ENCODE measurements at regions not wholly inside any gene's neighbourhood (a gene's known extent, or its start where the extent isn't known, plus 50 kb on each side); places are given as distances from the start of the nearest gene placed in this dataset.

DNA sequence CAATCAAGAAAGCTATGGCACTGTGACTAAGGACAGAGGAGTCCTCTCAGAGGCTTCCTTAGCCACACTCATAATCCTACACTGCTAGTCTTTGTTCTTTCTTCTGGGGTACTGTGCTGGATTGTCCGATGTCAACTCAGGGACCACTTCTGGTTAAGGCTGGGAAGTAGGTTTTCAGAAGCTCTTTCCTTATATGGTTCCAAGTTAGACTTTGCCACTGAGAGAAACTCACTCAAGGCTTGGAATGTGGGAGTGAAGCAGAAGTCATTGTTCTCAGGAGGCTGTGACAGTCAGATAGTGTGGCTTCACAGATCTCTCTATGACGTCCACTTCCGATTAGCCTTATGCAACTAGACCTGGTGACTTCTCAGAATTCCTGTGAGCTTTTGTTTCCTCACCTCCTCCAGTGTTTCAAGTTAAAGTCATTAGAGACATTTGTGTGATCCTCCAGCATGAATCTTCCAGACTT is 317.3 kb upstream of the F9 start (continued):
- TF ChIP-seq, protein P1, sequence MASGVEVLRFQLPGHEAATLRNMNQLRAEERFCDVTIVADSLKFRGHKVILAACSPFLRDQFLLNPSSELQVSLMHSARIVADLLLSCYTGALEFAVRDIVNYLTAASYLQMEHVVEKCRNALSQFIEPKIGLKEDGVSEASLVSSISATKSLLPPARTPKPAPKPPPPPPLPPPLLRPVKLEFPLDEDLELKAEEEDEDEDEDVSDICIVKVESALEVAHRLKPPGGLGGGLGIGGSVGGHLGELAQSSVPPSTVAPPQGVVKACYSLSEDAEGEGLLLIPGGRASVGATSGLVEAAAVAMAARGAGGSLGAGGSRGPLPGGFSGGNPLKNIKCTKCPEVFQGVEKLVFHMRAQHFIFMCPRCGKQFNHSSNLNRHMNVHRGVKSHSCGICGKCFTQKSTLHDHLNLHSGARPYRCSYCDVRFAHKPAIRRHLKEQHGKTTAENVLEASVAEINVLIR (CRISPR knock-in tag; IDR thresholded peaks at IDR 0.05): 0 out of 2 replicates have a peak, but pooled peaks have one; percentile 20
- TF ChIP-seq ZSCAN32 (CRISPR knock-in tag; IDR thresholded peaks at IDR 0.05): no peak
- TF ChIP-seq MTA1 (IDR thresholded peaks at IDR 0.05; ENCODE audit: borderline replicate concordance): peak; percentile 61; the same call in 1 of the 2 replicates
- peak; percentile 23 for TF ChIP-seq TAF1 (IDR thresholded peaks at IDR 0.05; ENCODE audit: control insufficient read depth, extremely low read depth, insufficient read depth, low read length, severe bottlenecking)
- TF ChIP-seq ZNF217 (CRISPR knock-in tag; IDR thresholded peaks at IDR 0.05): no peak
- no peak for TF ChIP-seq SP2 (IDR thresholded peaks at IDR 0.05; ENCODE audit: extremely low read depth, low read depth, low read length, poor library complexity, severe bottlenecking)
- TF ChIP-seq ZNF586 (CRISPR knock-in tag; conservative IDR thresholded peaks at IDR 0.05): no peak
- TF ChIP-seq RNF2 (IDR thresholded peaks at IDR 0.05): peak; percentile 93
- peak; percentile 96 for TF ChIP-seq TEAD4 (IDR thresholded peaks at IDR 0.05; ENCODE audit: low read length)
- TF ChIP-seq TEAD4 (CRISPR knock-in tag; IDR thresholded peaks at IDR 0.05; ENCODE audit: borderline replicate concordance): no peak
- TF ChIP-seq SOX6 (IDR thresholded peaks at IDR 0.05): peak; percentile 100
- TF ChIP-seq ZNF444 (CRISPR knock-in tag; IDR thresholded peaks at IDR 0.05): no peak
- TF ChIP-seq ZNF224 (CRISPR knock-in tag; IDR thresholded peaks at IDR 0.05): no peak
- TF ChIP-seq FOXM1 (IDR thresholded peaks at IDR 0.05; ENCODE audit: low read depth): peak; percentile 67
- TF ChIP-seq FOXM1 (CRISPR knock-in tag; IDR thresholded peaks at IDR 0.05; ENCODE audit: low read depth): no peak
- peak; percentile 63 for TF ChIP-seq TAF9B (IDR thresholded peaks at IDR 0.05; ENCODE audit: partially characterized antibody)
- 0 out of 2 replicates have a peak, but pooled peaks have one; percentile 75 for TF ChIP-seq ZNF589 (CRISPR knock-in tag; IDR thresholded peaks at IDR 0.05; ENCODE audit: low read depth)
- TF ChIP-seq RCOR1 (IDR thresholded peaks at IDR 0.05; ENCODE audit: borderline replicate concordance in 1 of 2, low read depth in 2 of 2, low read length in 2 of 2): peak in 1 of 2 experiments; percentile 69; a peak in 1 of 4 replicates
- TF ChIP-seq LARP7 (IDR thresholded peaks at IDR 0.05): no peak
- TF ChIP-seq, protein P2, sequence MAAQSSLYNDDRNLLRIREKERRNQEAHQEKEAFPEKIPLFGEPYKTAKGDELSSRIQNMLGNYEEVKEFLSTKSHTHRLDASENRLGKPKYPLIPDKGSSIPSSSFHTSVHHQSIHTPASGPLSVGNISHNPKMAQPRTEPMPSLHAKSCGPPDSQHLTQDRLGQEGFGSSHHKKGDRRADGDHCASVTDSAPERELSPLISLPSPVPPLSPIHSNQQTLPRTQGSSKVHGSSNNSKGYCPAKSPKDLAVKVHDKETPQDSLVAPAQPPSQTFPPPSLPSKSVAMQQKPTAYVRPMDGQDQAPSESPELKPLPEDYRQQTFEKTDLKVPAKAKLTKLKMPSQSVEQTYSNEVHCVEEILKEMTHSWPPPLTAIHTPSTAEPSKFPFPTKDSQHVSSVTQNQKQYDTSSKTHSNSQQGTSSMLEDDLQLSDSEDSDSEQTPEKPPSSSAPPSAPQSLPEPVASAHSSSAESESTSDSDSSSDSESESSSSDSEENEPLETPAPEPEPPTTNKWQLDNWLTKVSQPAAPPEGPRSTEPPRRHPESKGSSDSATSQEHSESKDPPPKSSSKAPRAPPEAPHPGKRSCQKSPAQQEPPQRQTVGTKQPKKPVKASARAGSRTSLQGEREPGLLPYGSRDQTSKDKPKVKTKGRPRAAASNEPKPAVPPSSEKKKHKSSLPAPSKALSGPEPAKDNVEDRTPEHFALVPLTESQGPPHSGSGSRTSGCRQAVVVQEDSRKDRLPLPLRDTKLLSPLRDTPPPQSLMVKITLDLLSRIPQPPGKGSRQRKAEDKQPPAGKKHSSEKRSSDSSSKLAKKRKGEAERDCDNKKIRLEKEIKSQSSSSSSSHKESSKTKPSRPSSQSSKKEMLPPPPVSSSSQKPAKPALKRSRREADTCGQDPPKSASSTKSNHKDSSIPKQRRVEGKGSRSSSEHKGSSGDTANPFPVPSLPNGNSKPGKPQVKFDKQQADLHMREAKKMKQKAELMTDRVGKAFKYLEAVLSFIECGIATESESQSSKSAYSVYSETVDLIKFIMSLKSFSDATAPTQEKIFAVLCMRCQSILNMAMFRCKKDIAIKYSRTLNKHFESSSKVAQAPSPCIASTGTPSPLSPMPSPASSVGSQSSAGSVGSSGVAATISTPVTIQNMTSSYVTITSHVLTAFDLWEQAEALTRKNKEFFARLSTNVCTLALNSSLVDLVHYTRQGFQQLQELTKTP (IDR thresholded peaks at IDR 0.05; ENCODE audit: low read depth in 1 of 2, partially characterized antibody in 2 of 2): peak; percentile 44 to 67
- TF ChIP-seq, protein P3, sequence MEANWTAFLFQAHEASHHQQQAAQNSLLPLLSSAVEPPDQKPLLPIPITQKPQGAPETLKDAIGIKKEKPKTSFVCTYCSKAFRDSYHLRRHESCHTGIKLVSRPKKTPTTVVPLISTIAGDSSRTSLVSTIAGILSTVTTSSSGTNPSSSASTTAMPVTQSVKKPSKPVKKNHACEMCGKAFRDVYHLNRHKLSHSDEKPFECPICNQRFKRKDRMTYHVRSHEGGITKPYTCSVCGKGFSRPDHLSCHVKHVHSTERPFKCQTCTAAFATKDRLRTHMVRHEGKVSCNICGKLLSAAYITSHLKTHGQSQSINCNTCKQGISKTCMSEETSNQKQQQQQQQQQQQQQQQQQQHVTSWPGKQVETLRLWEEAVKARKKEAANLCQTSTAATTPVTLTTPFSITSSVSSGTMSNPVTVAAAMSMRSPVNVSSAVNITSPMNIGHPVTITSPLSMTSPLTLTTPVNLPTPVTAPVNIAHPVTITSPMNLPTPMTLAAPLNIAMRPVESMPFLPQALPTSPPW (CRISPR knock-in tag; IDR thresholded peaks at IDR 0.05): 0 out of 2 replicates have a peak, but pooled peaks have one; percentile 28
- TF ChIP-seq, protein P4, sequence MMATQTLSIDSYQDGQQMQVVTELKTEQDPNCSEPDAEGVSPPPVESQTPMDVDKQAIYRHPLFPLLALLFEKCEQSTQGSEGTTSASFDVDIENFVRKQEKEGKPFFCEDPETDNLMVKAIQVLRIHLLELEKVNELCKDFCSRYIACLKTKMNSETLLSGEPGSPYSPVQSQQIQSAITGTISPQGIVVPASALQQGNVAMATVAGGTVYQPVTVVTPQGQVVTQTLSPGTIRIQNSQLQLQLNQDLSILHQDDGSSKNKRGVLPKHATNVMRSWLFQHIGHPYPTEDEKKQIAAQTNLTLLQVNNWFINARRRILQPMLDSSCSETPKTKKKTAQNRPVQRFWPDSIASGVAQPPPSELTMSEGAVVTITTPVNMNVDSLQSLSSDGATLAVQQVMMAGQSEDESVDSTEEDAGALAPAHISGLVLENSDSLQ (IDR thresholded peaks at IDR 0.05): peak; percentile 73
- TF ChIP-seq EP300 (IDR thresholded peaks at IDR 0.05; ENCODE audit: low read length): peak; percentile 95
